Mesodermal cell (in vitro differentiated cells): ENCODE measurements at regions not wholly inside any gene's neighbourhood (a gene's known extent, or its start where the extent isn't known, plus 50 kb on each side); places are given as distances from the start of the nearest gene placed in this dataset.
"Not testable (repeated sequence)": the region's sequence is repeated elsewhere in the genome, so short reads cannot be mapped to it uniquely, and the experiment has no call there.

Experiments
- H3K27ac ChIP-seq: 2 replicates; pipeline ENCODE4 v1.7.0; 2013; ENCODE audit warnings: mild to moderate bottlenecking, low read depth, low read length, moderate library complexity; ENCODE audit not compliant: severe bottlenecking
- H3K36me3 ChIP-seq: 2 replicates; pipeline ENCODE4 v1.7.1; 2013; ENCODE audit warnings: mild to moderate bottlenecking, low read length, moderate library complexity; ENCODE audit not compliant: control insufficient read depth, insufficient read depth
- H3K4me1 ChIP-seq: one replicate; pipeline ENCODE4 v1.7.1; 2013; ENCODE audit warnings: mild to moderate bottlenecking, low read length; ENCODE audit not compliant: insufficient read depth, control insufficient read depth, poor library complexity, severe bottlenecking
- H3K4me3 ChIP-seq: 2 replicates; pipeline ENCODE4 v1.7.0; 2013; ENCODE audit warnings: low read length, control low read depth, mild to moderate bottlenecking; ENCODE audit not compliant: insufficient read depth, poor library complexity, severe bottlenecking; ENCODE audit errors: extremely low read depth
- H3K9me3 ChIP-seq: 2 replicates; pipeline ENCODE4 v1.7.1; 2013; ENCODE audit warnings: mild to moderate bottlenecking, low read length, moderate library complexity; ENCODE audit not compliant: control insufficient read depth
- WGBS, 2 experiments: methylation state at CpG; one replicate each; pipeline ENCODE4 v1.1.5; 2013; ENCODE audit warnings: missing lambda C conversion rate in 2 of 2; ENCODE audit not compliant: insufficient coverage in 2 of 2; 5-methylcytosine and 5-hydroxymethylcytosine counted together

- Histone ChIP-seq H3K9me3 (peaks cover 31% of the 10 kb centered on the region), H3K4me1 (no peaks in the 10 kb centered on the region), H3K27ac (no peak overlapping the region), H3K36me3 (no peaks in the 10 kb centered on the region), H3K4me3 (no peak overlapping the region)
- 80 to 94% methylated on average over 2 to 3 of the region's 3 CpGs for WGBS, 2 experiments
Observed at GRCh38 chr2:16060936-16061338, 120.6 kb downstream of the MYCN start.

GRCh38 chr2:16060125-16060935 lies 120.0 kb downstream of the MYCN start:
- Histone ChIP-seq H3K4me3 (no peak overlapping the region), H3K27ac (no peak overlapping the region), H3K4me1 (no peaks in the 10 kb centered on the region), H3K36me3 (no peaks in the 10 kb centered on the region), H3K9me3 (peaks cover 31% of the 10 kb centered on the region)
- WGBS, 2 experiments, result 84 to 94% methylated on average over 2 of the region's 3 CpGs

- 89% methylated on average over 3 of the region's 4 CpGs; no CpG with 5 or more reads in 1 of the 2 experiments for WGBS, 2 experiments
- Histone ChIP-seq H3K27ac (no peak overlapping the region), H3K9me3 (peaks cover 27% of the 10 kb centered on the region), H3K4me3 (no peak overlapping the region), H3K36me3 (no peaks in the 10 kb centered on the region), H3K4me1 (no peaks in the 10 kb centered on the region)
Observed at GRCh38 chr2:16059393-16060016, 119.2 kb downstream of the MYCN start.

GRCh38 chr2:16058747-16059358 lies 118.5 kb downstream of the MYCN start:
- Histone ChIP-seq H3K27ac (no peak overlapping the region), H3K4me3 (no peak overlapping the region), H3K4me1 (no peaks in the 10 kb centered on the region), H3K36me3 (no peaks in the 10 kb centered on the region), H3K9me3 (peaks cover 20% of the 10 kb centered on the region)
- 92% methylated on average over 2 of the region's 3 CpGs; no CpG with 5 or more reads in 1 of the 2 experiments for WGBS, 2 experiments

- Histone ChIP-seq H3K4me3 (no peak overlapping the region), H3K36me3 (no peaks in the 10 kb centered on the region), H3K4me1 (no peaks in the 10 kb centered on the region), H3K27ac (no peak overlapping the region), H3K9me3 (peaks cover 15% of the 10 kb centered on the region)
- WGBS, 2 experiments, result 77 to 88% methylated on average over 2 to 3 of the region's 6 CpGs
Observed at GRCh38 chr2:16058256-16058655, 117.9 kb downstream of the MYCN start.

GRCh38 chr2:16057661-16058060 lies 117.3 kb downstream of the MYCN start:
- no peaks in the 10 kb centered on the region for H3K4me1 ChIP-seq
- no peak overlapping the region for H3K27ac ChIP-seq
- no peaks in the 10 kb centered on the region for H3K36me3 ChIP-seq
- 89 to 97% methylated on average over 10 of the region's 10 CpGs for WGBS, 2 experiments
- H3K9me3 ChIP-seq, result peaks cover 9% of the 10 kb centered on the region
- no peak overlapping the region for H3K4me3 ChIP-seq

- 79% methylated on average over 6 to 7 of the region's 7 CpGs for WGBS, 2 experiments
- H3K4me3 ChIP-seq, result no peak overlapping the region
- peaks cover 2% of the 10 kb centered on the region for H3K4me1 ChIP-seq
- no peak overlapping the region for H3K27ac ChIP-seq
- no peaks in the 10 kb centered on the region for H3K36me3 ChIP-seq
- H3K9me3 ChIP-seq, result peaks cover 5% of the 10 kb centered on the region
Observed at GRCh38 chr2:16055848-16056580, 115.7 kb downstream of the MYCN start.

GRCh38 chr2:16053437-16054257 lies 113.3 kb downstream of the MYCN start:
- Histone ChIP-seq H3K9me3 (no peaks in the 10 kb centered on the region), H3K36me3 (no peaks in the 10 kb centered on the region), H3K4me3 (no peak overlapping the region), H3K27ac (no peak overlapping the region), H3K4me1 (peaks cover 7% of the 10 kb centered on the region)
- 87 to 94% methylated on average over 4 to 6 of the region's 7 CpGs for WGBS, 2 experiments

- not testable (repeated sequence) for H3K4me1 ChIP-seq, H3K9me3 ChIP-seq, H3K36me3 ChIP-seq, H3K27ac ChIP-seq, H3K4me3 ChIP-seq
- 88 to 90% methylated on average over 3 to 5 of the region's 6 CpGs for WGBS, 2 experiments
Observed at GRCh38 chr2:16052571-16053052, 112.3 kb downstream of the MYCN start.
